Activated CD8-positive, alpha-beta memory T cell treated with anti-CD3 and anti-CD28 coated beads, Interleukin-2, amount 10 ng/mL, durations not matched to agents 7 days and 5 days (primary cell): ENCODE measurements at regions not wholly inside any gene's neighbourhood (a gene's known extent, or its start where the extent isn't known, plus 50 kb on each side); places are given as distances from the start of the nearest gene placed in this dataset.
"Not testable (repeated sequence)": the region's sequence is repeated elsewhere in the genome, so short reads cannot be mapped to it uniquely, and the experiment has no call there.

Experiments used
- ATAC-seq: fragments of 150-1000 bp; cut with Tn5 transposase; one replicate; pipeline ENCODE4 v1.10.0; 2021; ENCODE audit warnings: moderate library complexity
- CTCF ChIA-PET: fragments of 350-600 bp; sonication (Branson Sonifier 250); formaldehyde crosslinking; loops from one replicate; lab custom pipeline; 2021; ENCODE audit warnings: antibody characterized with exemption; lab: Charles Lee
- DNase-seq: peaks from one replicate; pipeline ENCODE4 v3.0.0-alpha.2; 2020
- H3K27ac Mint-ChIP-seq: one replicate; pipeline ENCODE4 v1.8.0; 2021; ENCODE audit warnings: mild to moderate bottlenecking, mixed read lengths
- H3K27me3 Mint-ChIP-seq: one replicate; pipeline ENCODE4 v1.8.0; 2021; ENCODE audit warnings: mixed read lengths
- H3K36me3 Mint-ChIP-seq: one replicate; pipeline ENCODE4 v1.8.0; 2021; ENCODE audit warnings: mild to moderate bottlenecking, mixed read lengths
- H3K4me1 Mint-ChIP-seq: one replicate; pipeline ENCODE4 v1.8.0; 2021; ENCODE audit warnings: mixed read lengths
- H3K4me3 Mint-ChIP-seq: one replicate; pipeline ENCODE4 v1.8.0; 2021; ENCODE audit warnings: mild to moderate bottlenecking, moderate library complexity, mixed read lengths
- H3K9me3 Mint-ChIP-seq: one replicate; pipeline ENCODE4 v1.8.0; 2022; ENCODE audit warnings: low read depth, mixed read lengths

GRCh38 chr14:37816743-37817295 is 221.4 kb downstream of the TTC6 start:
- no peak for ATAC-seq
- DNase-seq, result no peak
- CTCF ChIA-PET, result no interaction called here
- no peak overlapping the region for H3K4me3 Mint-ChIP-seq
- no peak overlapping the region for H3K27ac Mint-ChIP-seq
- H3K36me3 Mint-ChIP-seq, result no peaks in the 10 kb centered on the region
- no peaks in the 10 kb centered on the region for H3K27me3 Mint-ChIP-seq
- H3K9me3 Mint-ChIP-seq, result no peaks in the 10 kb centered on the region
- H3K4me1 Mint-ChIP-seq, result peaks cover 2% of the 10 kb centered on the region

GRCh38 chr14:37819155-37820015 is 224.0 kb downstream of the TTC6 start:
- ATAC-seq (no peak), DNase-seq (no peak)
- no peak overlapping the region for H3K27ac Mint-ChIP-seq
- H3K36me3 Mint-ChIP-seq, result no peaks in the 10 kb centered on the region
- H3K9me3 Mint-ChIP-seq, result no peaks in the 10 kb centered on the region
- H3K4me1 Mint-ChIP-seq, result peaks cover 2% of the 10 kb centered on the region
- H3K27me3 Mint-ChIP-seq, result no peaks in the 10 kb centered on the region
- no peak overlapping the region for H3K4me3 Mint-ChIP-seq
- CTCF ChIA-PET, result no interaction called here

GRCh38 chr14:37820810-37821209 is 225.4 kb downstream of the TTC6 start:
- H3K27ac Mint-ChIP-seq, H3K9me3 Mint-ChIP-seq, H3K36me3 Mint-ChIP-seq, H3K27me3 Mint-ChIP-seq, H3K4me1 Mint-ChIP-seq, DNase-seq, ATAC-seq, CTCF ChIA-PET, H3K4me3 Mint-ChIP-seq: not testable (repeated sequence)

- Mint-ChIP-seq H3K27ac (no peak overlapping the region), H3K27me3 (no peaks in the 10 kb centered on the region)
Observed at GRCh38 chr14:37824939-37825712, 229.7 kb downstream of the TTC6 start.

GRCh38 chr14:37826869-37827268 is 231.4 kb downstream of the TTC6 start:
- no peaks in the 10 kb centered on the region for H3K27me3 Mint-ChIP-seq
- H3K36me3 Mint-ChIP-seq, result no peaks in the 10 kb centered on the region
- peaks cover 5% of the 10 kb centered on the region for H3K9me3 Mint-ChIP-seq
- no peak overlapping the region for H3K4me3 Mint-ChIP-seq
- ATAC-seq (no peak), DNase-seq (no peak)
- CTCF ChIA-PET, result no interaction called here
- no peaks in the 10 kb centered on the region for H3K4me1 Mint-ChIP-seq
- H3K27ac Mint-ChIP-seq, result no peak overlapping the region

More at GRCh38 chr14:37824939-37825712, 229.7 kb downstream of the TTC6 start:
- Mint-ChIP-seq H3K36me3 (no peaks in the 10 kb centered on the region), H3K9me3 (no peaks in the 10 kb centered on the region), H3K4me3 (no peak overlapping the region), H3K4me1 (peaks cover 2% of the 10 kb centered on the region)
- CTCF ChIA-PET, result no interaction called here
- DNase-seq (no peak), ATAC-seq (no peak)

- Mint-ChIP-seq H3K9me3 (peaks cover 10% of the 10 kb centered on the region), H3K27me3 (no peaks in the 10 kb centered on the region), H3K4me3 (no peak overlapping the region), H3K27ac (no peak overlapping the region), H3K4me1 (no peaks in the 10 kb centered on the region), H3K36me3 (no peaks in the 10 kb centered on the region)
- CTCF ChIA-PET, result no interaction called here
- ATAC-seq, result no peak
- no peak for DNase-seq
Observed at GRCh38 chr14:37830271-37830670, 234.8 kb downstream of the TTC6 start.

GRCh38 chr14:37834275-37834674 is 238.8 kb downstream of the TTC6 start:
- peaks cover 20% of the 10 kb centered on the region for H3K9me3 Mint-ChIP-seq
- CTCF ChIA-PET, result no interaction called here
- H3K27ac Mint-ChIP-seq, result no peak overlapping the region
- H3K4me1 Mint-ChIP-seq, result no peaks in the 10 kb centered on the region
- DNase-seq (no peak), ATAC-seq (no peak)
- H3K4me3 Mint-ChIP-seq, result no peak overlapping the region
- no peaks in the 10 kb centered on the region for H3K36me3 Mint-ChIP-seq
- H3K27me3 Mint-ChIP-seq, result no peaks in the 10 kb centered on the region

- not testable (repeated sequence) for H3K4me1 Mint-ChIP-seq
- peaks cover 15% of the 10 kb centered on the region for H3K9me3 Mint-ChIP-seq
Observed at GRCh38 chr14:37838778-37839177, 243.3 kb downstream of the TTC6 start.

GRCh38 chr14:37841039-37841438 is 245.6 kb downstream of the TTC6 start:
- H3K4me3 Mint-ChIP-seq, H3K36me3 Mint-ChIP-seq, H3K9me3 Mint-ChIP-seq, H3K27me3 Mint-ChIP-seq, CTCF ChIA-PET, DNase-seq, H3K27ac Mint-ChIP-seq, ATAC-seq, H3K4me1 Mint-ChIP-seq: not testable (repeated sequence)

More at GRCh38 chr14:37838778-37839177, 243.3 kb downstream of the TTC6 start:
- H3K27ac Mint-ChIP-seq, H3K36me3 Mint-ChIP-seq, ATAC-seq, DNase-seq, H3K27me3 Mint-ChIP-seq, H3K4me3 Mint-ChIP-seq, CTCF ChIA-PET: not testable (repeated sequence)

- CTCF ChIA-PET, result no interaction called here
- H3K27me3 Mint-ChIP-seq, result no peaks in the 10 kb centered on the region
- no peaks in the 10 kb centered on the region for H3K4me1 Mint-ChIP-seq
- H3K27ac Mint-ChIP-seq, result no peak overlapping the region
- DNase-seq (no peak), ATAC-seq (no peak)
- peaks cover 8% of the 10 kb centered on the region for H3K9me3 Mint-ChIP-seq
- H3K4me3 Mint-ChIP-seq, result no peak overlapping the region
- H3K36me3 Mint-ChIP-seq, result no peaks in the 10 kb centered on the region
Observed at GRCh38 chr14:37842106-37842505, 246.7 kb downstream of the TTC6 start.

GRCh38 chr14:37843954-37844607 is 248.7 kb downstream of the TTC6 start:
- CTCF ChIA-PET, result no interaction called here
- Mint-ChIP-seq H3K27me3 (no peaks in the 10 kb centered on the region), H3K4me3 (no peak overlapping the region), H3K27ac (no peak overlapping the region), H3K9me3 (peaks cover 2% of the 10 kb centered on the region), H3K4me1 (no peaks in the 10 kb centered on the region), H3K36me3 (no peaks in the 10 kb centered on the region)
- ATAC-seq, result no peak
- no peak for DNase-seq

- Mint-ChIP-seq H3K27ac (no peak overlapping the region), H3K9me3 (no peaks in the 10 kb centered on the region), H3K36me3 (no peaks in the 10 kb centered on the region), H3K4me1 (no peaks in the 10 kb centered on the region), H3K4me3 (no peak overlapping the region), H3K27me3 (no peaks in the 10 kb centered on the region)
- ATAC-seq (no peak), DNase-seq (no peak)
- CTCF ChIA-PET, result no interaction called here
Observed at GRCh38 chr14:37844614-37845013, 249.2 kb downstream of the TTC6 start.

GRCh38 chr14:37848985-37849621 is 253.7 kb downstream of the TTC6 start:
- Mint-ChIP-seq H3K27ac (no peak overlapping the region), H3K9me3 (no peaks in the 10 kb centered on the region), H3K36me3 (no peaks in the 10 kb centered on the region), H3K27me3 (peaks cover 2% of the 10 kb centered on the region), H3K4me3 (no peak overlapping the region), H3K4me1 (no peaks in the 10 kb centered on the region)
- CTCF ChIA-PET, result no interaction called here
- DNase-seq (no peak), ATAC-seq (no peak)
